ENCODE measurements at regions not wholly inside any gene's neighbourhood (a gene's known extent, or its start where the extent isn't known, plus 50 kb on each side); places are given as distances from the start of the nearest gene placed in this dataset.

DNA sequence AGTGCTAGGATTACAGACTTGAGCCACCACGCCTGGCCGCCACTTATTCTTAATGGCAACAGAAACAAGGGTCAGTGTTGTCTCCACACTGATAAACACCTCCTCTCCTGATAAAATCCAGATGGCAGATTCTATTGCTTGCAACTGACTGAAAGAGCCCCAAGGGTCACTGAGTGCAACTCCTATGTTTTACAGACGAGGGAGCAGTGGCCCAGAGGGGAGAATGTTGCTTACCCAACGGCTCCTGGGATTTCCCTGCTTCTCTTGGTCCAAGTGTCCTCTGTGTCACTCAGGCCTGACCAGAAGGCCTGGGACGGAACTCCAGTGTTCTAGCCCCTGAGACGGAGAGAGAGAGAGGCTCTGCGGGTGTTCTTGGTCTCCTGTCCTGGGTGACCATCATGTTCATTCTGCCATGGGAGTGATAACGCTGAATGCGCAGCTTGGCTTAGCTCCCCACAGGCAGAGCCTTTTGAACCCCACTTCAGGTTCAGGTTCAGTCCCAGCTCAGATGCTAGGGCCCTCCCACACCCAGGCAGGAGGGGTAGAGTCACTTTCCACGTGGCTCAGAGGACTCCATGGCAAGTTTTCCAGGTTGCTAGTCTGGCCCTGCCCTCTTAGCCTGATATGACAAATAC lies 77.3 kb upstream of the NLRP1 start:
- intact Hi-C loops (cut with DNase I; ENCODE audit: low total_unique reads), result no loop called here
- WGBS, 2 donors, result 56 to 66% methylated on average over 10 of the region's 10 CpGs
- DNase-seq (ENCODE audit: low spot score in 2 of 2), result peak in 1 of 2 donors; percentile 72
- TF ChIP-seq POLR2A (IDR thresholded peaks at IDR 0.05), result no peak
- no peak overlapping the region for H3K4me3 ChIP-seq (ENCODE audit: low read depth, poor library complexity, severe bottlenecking)

DNA sequence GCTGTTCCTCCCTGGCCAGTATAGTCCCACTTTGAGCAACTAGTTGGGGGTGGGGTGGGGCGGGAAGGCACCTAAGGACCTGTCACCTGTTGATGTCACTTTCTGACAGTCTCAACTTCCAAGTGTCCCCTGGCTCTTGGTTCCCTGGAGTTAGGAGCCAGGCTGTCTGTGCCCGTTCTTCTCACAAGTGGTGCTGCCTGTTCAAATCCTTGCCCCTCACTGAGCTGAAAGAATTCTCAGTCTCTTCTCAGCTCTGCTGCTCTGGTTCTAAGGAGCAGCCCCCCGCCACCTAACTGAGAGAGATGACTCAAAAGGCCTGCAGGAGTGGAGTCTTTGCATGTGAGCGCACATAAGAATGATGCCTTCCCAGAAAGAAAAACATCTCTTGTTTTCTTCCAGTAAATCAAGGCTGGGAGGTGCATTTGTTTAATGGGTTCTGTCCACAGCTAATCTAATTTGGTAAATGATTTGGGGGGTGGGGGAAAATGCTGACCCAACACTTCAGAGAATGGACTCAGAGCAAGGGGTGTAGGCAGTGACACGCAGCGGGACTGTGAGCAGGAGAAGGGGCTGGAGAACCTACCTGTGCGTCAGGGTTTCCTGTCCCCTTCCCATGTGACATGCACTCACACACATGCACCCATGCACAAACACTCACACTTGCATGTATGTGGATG lies 78.2 kb upstream of the NLRP1 start:
- peak in 1 of 2 donors; percentile 69 for DNase-seq (ENCODE audit: low spot score in 2 of 2)
- 76 to 83% methylated on average over 7 of the region's 7 CpGs for WGBS, 2 donors
- H3K4me3 ChIP-seq (ENCODE audit: low read depth, poor library complexity, severe bottlenecking), result no peak overlapping the region
- TF ChIP-seq POLR2A (IDR thresholded peaks at IDR 0.05) (no peak), CTCF (IDR thresholded peaks at IDR 0.05) (no peak)
- intact Hi-C loops (cut with DNase I; ENCODE audit: low total_unique reads), result no loop called here

GRCh38 chr17:5665164-5665563 lies 80.9 kb upstream of the NLRP1 start:
- intact Hi-C loops (cut with DNase I; ENCODE audit: low total_unique reads), result no loop called here
- DNase-seq (ENCODE audit: low spot score in 2 of 2), result peak in 1 of 2 donors; percentile 62
- H3K4me3 ChIP-seq (ENCODE audit: low read depth, poor library complexity, severe bottlenecking), result no peak overlapping the region
- no peak for TF ChIP-seq CTCF (IDR thresholded peaks at IDR 0.05)
- TF ChIP-seq POLR2A (IDR thresholded peaks at IDR 0.05), result no peak
- WGBS, 2 donors, result 48 to 49% methylated on average over 12 of the region's 12 CpGs

DNA sequence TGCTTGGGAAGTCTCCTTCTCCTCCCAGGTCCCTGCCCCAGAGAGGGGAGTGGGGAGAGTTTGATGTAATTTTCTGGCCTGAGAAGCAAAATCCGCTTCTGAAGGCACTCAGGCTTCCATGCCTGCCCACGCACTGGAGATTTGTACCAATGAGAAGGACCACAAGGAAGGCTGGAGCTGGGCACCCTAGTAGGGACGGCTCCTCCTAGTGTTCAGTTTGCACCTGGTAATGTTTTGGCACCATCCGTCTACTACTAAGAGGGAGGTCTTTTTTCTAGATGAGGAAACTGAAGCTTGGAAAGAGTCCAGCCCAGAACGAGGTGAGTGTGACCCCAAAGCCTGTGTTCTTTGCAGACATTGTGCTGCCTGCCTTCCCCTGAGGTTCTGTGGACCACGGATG lies 83.6 kb upstream of the NLRP1 start:
- WGBS, 2 donors, result 53 to 55% methylated on average over 6 of the region's 6 CpGs
- peak in 1 of 2 donors; percentile 42 for DNase-seq (ENCODE audit: low spot score in 2 of 2)
- intact Hi-C loops (cut with DNase I; ENCODE audit: low total_unique reads), result no loop called here
- TF ChIP-seq POLR2A (IDR thresholded peaks at IDR 0.05), result no peak
- no peak for TF ChIP-seq CTCF (IDR thresholded peaks at IDR 0.05)
- H3K4me3 ChIP-seq (ENCODE audit: low read depth, poor library complexity, severe bottlenecking), result no peak overlapping the region

DNA sequence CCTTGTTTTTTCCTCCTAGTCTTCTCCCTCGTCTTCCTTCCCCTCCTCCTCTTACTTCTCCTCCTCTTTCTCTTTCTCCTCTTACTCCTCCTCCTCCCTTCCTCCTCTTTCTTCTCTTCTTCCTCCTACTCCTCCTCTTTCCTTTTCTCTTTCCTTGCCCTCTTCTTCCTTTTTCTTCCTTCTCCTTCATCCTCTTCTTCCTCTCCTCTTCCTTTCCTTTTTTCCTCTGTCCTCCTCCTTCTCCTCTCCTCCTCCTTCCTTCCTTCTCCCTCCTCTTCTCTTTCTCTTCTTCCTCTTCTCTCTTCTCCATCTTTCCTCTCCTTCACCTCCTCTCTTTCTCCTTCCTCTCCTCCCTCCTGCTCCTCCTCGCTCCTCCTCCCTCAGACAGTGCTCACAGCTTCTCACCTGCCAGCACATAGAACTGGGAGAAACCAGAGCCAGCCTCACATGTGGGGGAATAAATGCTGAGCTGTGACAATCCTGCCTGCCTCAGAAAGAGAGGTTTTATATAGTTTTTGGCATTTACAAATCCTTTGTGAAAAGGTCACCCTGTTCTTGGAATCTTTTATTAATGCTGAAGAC lies 84.3 kb upstream of the NLRP1 start:
- intact Hi-C loops (cut with DNase I; ENCODE audit: low total_unique reads), result no loop called here
- WGBS, 2 donors, result 58 to 64% methylated on average over 2 of the region's 2 CpGs
- TF ChIP-seq POLR2A (IDR thresholded peaks at IDR 0.05), result no peak
- TF ChIP-seq CTCF (IDR thresholded peaks at IDR 0.05), result no peak
- DNase-seq (ENCODE audit: low spot score in 2 of 2), result no peak
- H3K4me3 ChIP-seq (ENCODE audit: low read depth, poor library complexity, severe bottlenecking), result no peak overlapping the region

- TF ChIP-seq CTCF (IDR thresholded peaks at IDR 0.05) (no peak), POLR2A (IDR thresholded peaks at IDR 0.05) (no peak)
- peak in 1 of 2 donors; percentile 43 for DNase-seq (ENCODE audit: low spot score in 2 of 2)
- no peak overlapping the region for H3K4me3 ChIP-seq (ENCODE audit: low read depth, poor library complexity, severe bottlenecking)
- 79 to 82% methylated on average over 5 of the region's 5 CpGs for WGBS, 2 donors
- intact Hi-C loops (cut with DNase I; ENCODE audit: low total_unique reads), result no loop called here
Measured at GRCh38 chr17:5669191-5669590, 84.9 kb upstream of the NLRP1 start.
